ENCODE measurements at regions not wholly inside any gene's neighbourhood (a gene's known extent, or its start where the extent isn't known, plus 50 kb on each side); places are given as distances from the start of the nearest gene placed in this dataset.

DNA sequence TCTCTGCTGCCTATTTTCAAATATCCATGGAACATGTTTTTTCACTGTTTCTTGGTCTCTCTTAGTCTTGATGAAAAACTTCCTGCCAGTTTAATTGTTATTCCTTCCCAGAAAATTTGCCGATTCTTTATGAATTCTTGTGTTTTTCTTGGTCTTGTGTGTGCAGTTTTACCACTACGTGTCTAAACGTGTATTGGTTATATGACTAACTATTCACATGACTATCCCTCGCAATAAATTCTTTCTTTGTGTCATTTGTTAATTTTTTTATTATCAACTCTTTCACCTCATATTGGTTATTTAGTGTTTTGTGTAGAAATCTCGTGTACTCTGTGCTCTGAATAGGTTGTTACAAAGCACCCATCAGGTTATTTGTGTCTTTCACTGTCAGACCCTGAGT lies 315.4 kb downstream of the HAO1 start:
- no peaks in the 10 kb centered on the region for H3K36me3 ChIP-seq (ENCODE audit: control insufficient read depth in 1 of 2, insufficient read depth in 2 of 2, low read depth in 1 of 2, low read length in 2 of 2)
- H4K8ac ChIP-seq (ENCODE audit: low read length) = no peak overlapping the region
- H3K9ac ChIP-seq (ENCODE audit: low read length) = no peak overlapping the region
- WGBS = no CpG with 5 or more reads among the region's 5 CpGs
- H2BK15ac ChIP-seq (ENCODE audit: low read depth, poor library complexity, severe bottlenecking) = no peak overlapping the region
- H3K27ac ChIP-seq (ENCODE audit: low read length, poor library complexity, severe bottlenecking) = no peak overlapping the region
- H3K4ac ChIP-seq (ENCODE audit: low read depth in 1 of 2, low read length in 2 of 2) = no peak overlapping the region
- no peak overlapping the region for H4K91ac ChIP-seq (ENCODE audit: low read length)
- H3K4me3 ChIP-seq (ENCODE audit: insufficient read depth in 1 of 2, low read depth in 1 of 2, low read length in 2 of 2) = no peak overlapping the region
- no peaks in the 10 kb centered on the region for H3K9me3 ChIP-seq (ENCODE audit: control insufficient read depth, low read length)
- no peak overlapping the region for H2BK120ac ChIP-seq (ENCODE audit: low read depth, low read length)
- no peak overlapping the region for H3K14ac ChIP-seq (ENCODE audit: low read length in 2 of 2)
- no peaks in the 10 kb centered on the region for H3K4me1 ChIP-seq (ENCODE audit: control insufficient read depth, insufficient read depth, low read depth, low read length)
- no peak overlapping the region for H2BK5ac ChIP-seq (ENCODE audit: low read depth, low read length, poor library complexity, severe bottlenecking)
- H3K23ac ChIP-seq (ENCODE audit: low read length in 2 of 2) = no peak overlapping the region
- no peak overlapping the region for H2AK5ac ChIP-seq (ENCODE audit: low read length, severe bottlenecking)
- no peak overlapping the region for H3K4me2 ChIP-seq (ENCODE audit: low read length, poor library complexity, severe bottlenecking)
- H2BK12ac ChIP-seq (ENCODE audit: low read length in 2 of 2) = no peak overlapping the region
- no peaks in the 10 kb centered on the region for H3K79me1 ChIP-seq (replicated peaks; ENCODE audit: low read length, poor library complexity, severe bottlenecking)
- H2AFZ ChIP-seq (ENCODE audit: low read depth, low read length) = no peak overlapping the region
- H3K27me3 ChIP-seq (ENCODE audit: control insufficient read depth in 1 of 2, insufficient read depth in 1 of 2, low read length in 2 of 2) = no peaks in the 10 kb centered on the region
- no peak overlapping the region for H3K18ac ChIP-seq (ENCODE audit: low read depth in 1 of 2, low read length in 2 of 2)
- DNase-seq = no peak

DNA sequence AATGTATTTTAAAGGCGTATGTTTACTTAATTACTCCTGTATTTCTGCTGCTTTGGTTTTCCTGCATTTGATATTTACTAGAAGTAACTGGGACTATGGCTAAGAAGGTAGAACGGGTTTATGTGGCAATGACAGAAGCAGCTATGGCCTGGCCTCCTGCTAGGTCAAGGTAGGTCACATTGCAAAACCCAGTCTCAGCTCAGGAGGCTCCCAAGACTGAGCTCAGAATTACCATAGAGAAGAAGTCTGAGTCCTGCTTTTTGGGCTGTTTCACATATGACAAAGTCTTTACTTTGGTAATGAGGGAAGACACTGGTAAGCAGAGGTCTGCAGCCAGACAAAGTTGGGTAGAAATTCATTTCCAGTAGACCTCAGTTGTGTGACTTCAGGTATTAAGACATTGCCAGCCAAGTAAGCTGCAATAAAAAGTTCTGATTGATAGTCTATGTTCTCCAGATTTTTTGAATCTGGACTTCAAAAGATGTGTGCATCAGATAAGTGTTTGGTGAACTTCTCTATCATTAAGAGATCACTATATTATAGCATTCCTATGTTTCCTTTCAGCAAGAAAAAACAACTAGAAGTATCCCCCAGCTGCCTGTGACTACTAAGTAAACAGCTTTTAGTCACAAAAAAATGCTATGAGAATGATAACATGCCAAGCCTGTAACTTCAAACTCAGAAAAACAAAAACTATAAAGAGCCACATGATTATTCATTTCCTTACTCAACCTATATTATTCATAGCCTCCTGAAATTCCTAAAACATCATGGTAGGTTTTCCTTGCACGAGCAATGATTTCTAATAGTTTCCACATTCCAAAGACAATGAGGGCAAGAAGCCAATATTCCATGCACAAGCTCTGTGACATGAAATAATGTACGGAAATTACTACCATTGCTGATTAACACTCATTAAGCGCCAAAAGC lies 312.3 kb downstream of the HAO1 start:
- Histone ChIP-seq H2BK15ac (ENCODE audit: low read depth, poor library complexity, severe bottlenecking) (no peak overlapping the region), H3K9ac (ENCODE audit: low read length) (peak overlapping the region; percentile 51), H2AFZ (ENCODE audit: low read depth, low read length) (no peak overlapping the region), H3K4ac (ENCODE audit: low read depth in 1 of 2, low read length in 2 of 2) (no peak overlapping the region), H3K36me3 (ENCODE audit: control insufficient read depth in 1 of 2, insufficient read depth in 2 of 2, low read depth in 1 of 2, low read length in 2 of 2) (no peaks in the 10 kb centered on the region), H3K4me1 (ENCODE audit: control insufficient read depth, insufficient read depth, low read depth, low read length) (no peaks in the 10 kb centered on the region), H4K8ac (ENCODE audit: low read length) (no peak overlapping the region), H3K4me3 (ENCODE audit: insufficient read depth in 1 of 2, low read depth in 1 of 2, low read length in 2 of 2) (no peak overlapping the region), H3K18ac (ENCODE audit: low read depth in 1 of 2, low read length in 2 of 2) (no peak overlapping the region), H3K27ac (ENCODE audit: low read length, poor library complexity, severe bottlenecking) (no peak overlapping the region), H3K23ac (ENCODE audit: low read length in 2 of 2) (no peak overlapping the region), H2BK120ac (ENCODE audit: low read depth, low read length) (no peak overlapping the region), H3K14ac (ENCODE audit: low read length in 2 of 2) (no peak overlapping the region), H3K27me3 (ENCODE audit: control insufficient read depth in 1 of 2, insufficient read depth in 1 of 2, low read length in 2 of 2) (no peaks in the 10 kb centered on the region), H2AK5ac (ENCODE audit: low read length, severe bottlenecking) (no peak overlapping the region), H4K91ac (ENCODE audit: low read length) (no peak overlapping the region), H2BK5ac (ENCODE audit: low read depth, low read length, poor library complexity, severe bottlenecking) (no peak overlapping the region), H3K79me1 (replicated peaks; ENCODE audit: low read length, poor library complexity, severe bottlenecking) (no peaks in the 10 kb centered on the region), H2BK12ac (ENCODE audit: low read length in 2 of 2) (no peak overlapping the region), H3K4me2 (ENCODE audit: low read length, poor library complexity, severe bottlenecking) (no peak overlapping the region), H3K9me3 (ENCODE audit: control insufficient read depth, low read length) (no peaks in the 10 kb centered on the region)
- WGBS = 79% methylated on average over 4 of the region's 5 CpGs
- no peak for DNase-seq

DNA sequence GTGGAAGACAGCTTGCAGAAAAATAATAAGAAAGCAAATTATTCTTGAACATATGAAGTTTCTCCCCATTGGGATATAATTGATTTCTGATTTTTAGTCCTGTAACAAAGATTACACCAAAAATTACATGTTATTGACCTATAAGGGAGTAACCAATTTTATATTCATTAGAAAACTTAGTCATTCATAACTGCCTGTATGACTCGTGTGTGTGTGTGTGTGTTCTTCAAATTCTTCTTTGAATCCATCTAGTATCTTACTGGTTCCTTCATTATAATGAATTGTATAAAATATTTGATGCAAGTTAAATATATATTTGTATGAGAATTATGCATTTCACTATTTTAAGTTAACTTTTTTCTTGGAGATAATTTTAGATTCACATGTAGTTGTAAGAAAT lies 310.4 kb downstream of the HAO1 start:
- no peak overlapping the region for H3K14ac ChIP-seq (ENCODE audit: low read length in 2 of 2)
- WGBS = no CpG with 5 or more reads among the region's 1 CpG
- no peaks in the 10 kb centered on the region for H3K9me3 ChIP-seq (ENCODE audit: control insufficient read depth, low read length)

DNA sequence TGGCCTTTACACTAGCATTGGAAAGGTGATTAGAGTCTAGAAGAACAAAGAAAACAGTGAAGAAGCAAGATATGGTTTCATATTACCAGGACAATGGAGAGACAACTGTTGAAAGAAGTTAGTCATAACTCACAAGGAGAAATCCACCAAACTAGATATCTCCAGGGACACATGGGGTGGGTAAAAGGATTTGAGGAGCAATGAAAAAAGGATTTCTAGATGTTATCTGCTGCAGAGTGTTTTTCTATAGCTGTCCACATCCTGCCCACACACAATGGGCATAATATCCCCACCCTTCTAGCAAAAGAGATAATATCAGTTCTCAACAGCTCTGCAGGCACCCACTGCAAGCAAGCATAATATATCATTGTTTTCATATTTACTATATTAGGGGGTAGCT lies 303.1 kb downstream of the HAO1 start:
- Histone ChIP-seq H2BK12ac (ENCODE audit: low read length in 2 of 2) (no peak overlapping the region), H3K18ac (ENCODE audit: low read depth in 1 of 2, low read length in 2 of 2) (no peak overlapping the region), H4K8ac (ENCODE audit: low read length) (no peak overlapping the region), H3K9ac (ENCODE audit: low read length) (no peak overlapping the region), H3K4me2 (ENCODE audit: low read length, poor library complexity, severe bottlenecking) (no peak overlapping the region), H3K9me3 (ENCODE audit: control insufficient read depth, low read length) (no peaks in the 10 kb centered on the region), H3K4ac (ENCODE audit: low read depth in 1 of 2, low read length in 2 of 2) (no peak overlapping the region), H3K4me1 (ENCODE audit: control insufficient read depth, insufficient read depth, low read depth, low read length) (peaks cover 1% of the 10 kb centered on the region), H3K27ac (ENCODE audit: low read length, poor library complexity, severe bottlenecking) (no peak overlapping the region), H2BK120ac (ENCODE audit: low read depth, low read length) (no peak overlapping the region), H3K4me3 (ENCODE audit: insufficient read depth in 1 of 2, low read depth in 1 of 2, low read length in 2 of 2) (no peak overlapping the region), H2BK15ac (ENCODE audit: low read depth, poor library complexity, severe bottlenecking) (no peak overlapping the region), H2AK5ac (ENCODE audit: low read length, severe bottlenecking) (no peak overlapping the region), H3K36me3 (ENCODE audit: control insufficient read depth in 1 of 2, insufficient read depth in 2 of 2, low read depth in 1 of 2, low read length in 2 of 2) (no peaks in the 10 kb centered on the region), H2AFZ (ENCODE audit: low read depth, low read length) (no peak overlapping the region), H2BK5ac (ENCODE audit: low read depth, low read length, poor library complexity, severe bottlenecking) (no peak overlapping the region), H3K79me1 (replicated peaks; ENCODE audit: low read length, poor library complexity, severe bottlenecking) (no peaks in the 10 kb centered on the region), H3K27me3 (ENCODE audit: control insufficient read depth in 1 of 2, insufficient read depth in 1 of 2, low read length in 2 of 2) (no peaks in the 10 kb centered on the region), H3K23ac (ENCODE audit: low read length in 2 of 2) (no peak overlapping the region), H4K91ac (ENCODE audit: low read length) (no peak overlapping the region), H3K14ac (ENCODE audit: low read length in 2 of 2) (no peak overlapping the region)
- DNase-seq = no peak

More for the DNA sequence above, 310.4 kb downstream of the HAO1 start:
- Histone ChIP-seq H2BK15ac (ENCODE audit: low read depth, poor library complexity, severe bottlenecking) (no peak overlapping the region), H3K4ac (ENCODE audit: low read depth in 1 of 2, low read length in 2 of 2) (no peak overlapping the region), H2BK120ac (ENCODE audit: low read depth, low read length) (no peak overlapping the region), H2BK5ac (ENCODE audit: low read depth, low read length, poor library complexity, severe bottlenecking) (no peak overlapping the region), H2AFZ (ENCODE audit: low read depth, low read length) (no peak overlapping the region), H3K18ac (ENCODE audit: low read depth in 1 of 2, low read length in 2 of 2) (no peak overlapping the region), H3K9ac (ENCODE audit: low read length) (no peak overlapping the region), H2AK5ac (ENCODE audit: low read length, severe bottlenecking) (no peak overlapping the region), H2BK12ac (ENCODE audit: low read length in 2 of 2) (no peak overlapping the region), H3K27me3 (ENCODE audit: control insufficient read depth in 1 of 2, insufficient read depth in 1 of 2, low read length in 2 of 2) (no peaks in the 10 kb centered on the region), H3K4me1 (ENCODE audit: control insufficient read depth, insufficient read depth, low read depth, low read length) (no peaks in the 10 kb centered on the region), H3K23ac (ENCODE audit: low read length in 2 of 2) (no peak overlapping the region), H4K8ac (ENCODE audit: low read length) (no peak overlapping the region), H3K27ac (ENCODE audit: low read length, poor library complexity, severe bottlenecking) (no peak overlapping the region), H3K36me3 (ENCODE audit: control insufficient read depth in 1 of 2, insufficient read depth in 2 of 2, low read depth in 1 of 2, low read length in 2 of 2) (no peaks in the 10 kb centered on the region), H3K79me1 (replicated peaks; ENCODE audit: low read length, poor library complexity, severe bottlenecking) (no peaks in the 10 kb centered on the region), H3K4me3 (ENCODE audit: insufficient read depth in 1 of 2, low read depth in 1 of 2, low read length in 2 of 2) (no peak overlapping the region), H4K91ac (ENCODE audit: low read length) (no peak overlapping the region), H3K4me2 (ENCODE audit: low read length, poor library complexity, severe bottlenecking) (no peak overlapping the region)
- no peak for DNase-seq
